ENCODE measurements at regions not wholly inside any gene's neighbourhood (a gene's known extent, or its start where the extent isn't known, plus 50 kb on each side); places are given as distances from the start of the nearest gene placed in this dataset.
"Not testable (repeated sequence)": the region's sequence is repeated elsewhere in the genome, so short reads cannot be mapped to it uniquely, and the experiment has no call there.

DNA sequence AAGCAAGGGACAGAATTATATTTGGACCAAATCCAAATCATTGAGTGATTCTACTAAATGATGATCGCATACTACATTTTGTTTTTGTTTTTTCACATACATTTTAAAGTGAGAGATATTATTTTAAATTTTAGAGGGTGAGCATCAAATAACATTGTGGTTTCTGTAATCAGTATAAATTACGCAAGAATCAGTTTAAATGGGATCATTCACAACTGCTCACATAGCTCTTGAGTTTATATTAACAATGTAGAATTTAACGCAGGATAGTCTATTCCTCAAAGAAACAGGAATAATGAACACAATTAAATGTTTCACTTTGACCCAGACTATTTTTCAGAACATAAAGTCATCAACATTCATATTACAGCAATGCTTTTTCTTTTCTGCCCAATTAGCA, 51.2 kb upstream of the PDPR start:
- TF ChIP-seq, protein P1, sequence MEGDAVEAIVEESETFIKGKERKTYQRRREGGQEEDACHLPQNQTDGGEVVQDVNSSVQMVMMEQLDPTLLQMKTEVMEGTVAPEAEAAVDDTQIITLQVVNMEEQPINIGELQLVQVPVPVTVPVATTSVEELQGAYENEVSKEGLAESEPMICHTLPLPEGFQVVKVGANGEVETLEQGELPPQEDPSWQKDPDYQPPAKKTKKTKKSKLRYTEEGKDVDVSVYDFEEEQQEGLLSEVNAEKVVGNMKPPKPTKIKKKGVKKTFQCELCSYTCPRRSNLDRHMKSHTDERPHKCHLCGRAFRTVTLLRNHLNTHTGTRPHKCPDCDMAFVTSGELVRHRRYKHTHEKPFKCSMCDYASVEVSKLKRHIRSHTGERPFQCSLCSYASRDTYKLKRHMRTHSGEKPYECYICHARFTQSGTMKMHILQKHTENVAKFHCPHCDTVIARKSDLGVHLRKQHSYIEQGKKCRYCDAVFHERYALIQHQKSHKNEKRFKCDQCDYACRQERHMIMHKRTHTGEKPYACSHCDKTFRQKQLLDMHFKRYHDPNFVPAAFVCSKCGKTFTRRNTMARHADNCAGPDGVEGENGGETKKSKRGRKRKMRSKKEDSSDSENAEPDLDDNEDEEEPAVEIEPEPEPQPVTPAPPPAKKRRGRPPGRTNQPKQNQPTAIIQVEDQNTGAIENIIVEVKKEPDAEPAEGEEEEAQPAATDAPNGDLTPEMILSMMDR (IDR thresholded peaks at IDR 0.05), result not testable (repeated sequence)
- TF ChIP-seq POLR2A (IDR thresholded peaks at IDR 0.05), result not testable (repeated sequence)

Data from heart left ventricle (tissue), 13 donors.